GM19240 (cell line): ENCODE measurements at regions not wholly inside any gene's neighbourhood (a gene's known extent, or its start where the extent isn't known, plus 50 kb on each side); places are given as distances from the start of the nearest gene placed in this dataset.
"Not testable (repeated sequence)": the region's sequence is repeated elsewhere in the genome, so short reads cannot be mapped to it uniquely, and the experiment has no call there.

ENCODE experiments used
- DNase-seq: peaks from one replicate; pipeline ENCODE4 v3.0.0; 2011; ENCODE audit warnings: low spot score; ENCODE audit not compliant: insufficient read length

DNA sequence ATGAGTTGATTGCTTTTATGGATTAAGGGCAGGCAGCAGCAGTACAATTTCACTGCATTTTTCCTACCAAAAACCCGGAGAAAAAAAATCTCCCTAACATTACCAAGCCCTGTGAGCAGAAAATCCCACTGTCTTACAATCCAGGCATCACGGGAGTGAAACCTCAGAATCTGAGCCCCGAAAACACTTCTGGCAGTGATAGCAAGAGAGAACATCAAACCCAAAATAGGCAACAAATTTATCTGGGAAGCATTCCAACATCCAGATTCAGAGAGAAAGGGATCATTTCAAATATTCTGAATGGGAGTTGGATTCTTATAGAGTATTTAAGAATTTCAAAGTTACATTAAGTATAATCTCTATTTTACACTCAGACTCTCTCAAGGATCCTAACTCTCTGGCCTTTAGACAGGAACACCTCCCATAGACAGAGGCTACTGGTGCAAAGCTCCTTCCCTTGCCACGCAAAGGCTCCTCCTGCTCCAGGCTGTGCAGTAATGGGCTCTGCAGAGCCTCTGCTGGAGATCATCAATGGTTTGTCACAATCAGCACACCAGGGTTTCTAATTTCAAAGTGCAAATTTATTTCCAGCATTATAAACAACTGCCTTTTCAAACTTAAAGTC, 256.9 kb downstream of the PARM1 start:
- DNase-seq: no peak

DNA sequence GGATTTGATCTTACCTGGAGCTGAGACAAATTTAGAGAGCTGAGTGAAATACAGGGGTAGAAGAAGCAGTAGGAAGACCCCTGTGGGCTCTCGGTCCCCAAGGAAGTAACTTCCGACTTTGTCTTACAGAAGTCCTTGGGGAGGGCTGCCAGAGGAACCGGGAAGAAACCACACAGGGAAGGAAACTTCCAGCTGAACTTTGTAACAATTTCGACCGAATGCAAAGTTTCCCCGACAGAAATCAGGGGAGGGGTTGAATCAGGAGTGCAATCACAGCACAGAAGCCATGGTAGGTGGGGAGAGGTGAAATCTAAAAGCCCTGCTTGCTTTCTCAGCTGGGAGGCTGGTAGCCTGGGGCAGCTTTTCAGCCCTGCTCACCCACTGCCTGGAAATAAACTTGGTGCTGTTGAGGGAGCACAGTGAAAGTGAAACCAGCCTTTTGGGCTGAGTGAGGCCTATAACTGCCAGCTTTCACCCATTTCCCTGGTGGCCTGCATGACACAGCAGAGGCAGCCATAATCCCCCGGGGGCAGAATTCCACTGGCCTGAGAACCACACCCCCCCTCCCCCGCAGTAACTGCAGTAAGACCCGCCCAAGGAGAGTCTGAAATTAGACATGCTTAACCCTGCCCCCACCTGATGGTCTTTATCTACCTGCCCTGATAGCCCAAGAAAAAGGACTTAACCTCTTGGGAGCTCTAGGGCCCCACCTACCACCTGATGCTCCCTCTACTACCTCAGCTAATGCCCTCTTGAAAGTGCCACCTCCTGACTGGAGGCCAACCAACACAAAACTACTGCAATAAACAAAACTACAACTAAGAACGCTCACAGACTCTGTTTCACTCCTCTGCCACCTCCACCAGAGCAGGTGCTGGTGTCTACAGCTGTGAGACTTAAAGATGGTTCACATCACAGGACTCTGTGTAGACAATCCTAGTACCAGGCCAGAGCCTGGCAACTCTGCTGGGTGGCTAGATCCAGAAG, 248.2 kb downstream of the PARM1 start:
- no peak for DNase-seq

DNA sequence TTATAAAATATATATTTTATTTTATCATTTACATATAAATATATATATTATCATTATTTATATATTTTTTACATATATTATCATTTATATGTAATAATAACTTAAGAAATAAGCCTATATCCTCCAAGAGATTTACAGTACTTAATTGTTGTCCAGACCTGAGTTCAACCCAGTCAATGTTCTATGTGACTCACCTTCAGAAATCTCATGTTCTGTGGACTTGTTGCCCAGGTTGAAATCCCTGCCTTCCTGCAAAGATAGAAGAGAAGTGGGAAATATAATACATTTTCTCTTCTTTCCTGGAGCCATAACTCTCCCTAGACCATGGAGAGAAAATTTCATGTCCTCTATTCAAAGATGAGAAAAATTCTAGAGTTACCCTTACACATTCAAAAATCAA, 247.3 kb downstream of the PARM1 start:
- DNase-seq: no peak

DNA sequence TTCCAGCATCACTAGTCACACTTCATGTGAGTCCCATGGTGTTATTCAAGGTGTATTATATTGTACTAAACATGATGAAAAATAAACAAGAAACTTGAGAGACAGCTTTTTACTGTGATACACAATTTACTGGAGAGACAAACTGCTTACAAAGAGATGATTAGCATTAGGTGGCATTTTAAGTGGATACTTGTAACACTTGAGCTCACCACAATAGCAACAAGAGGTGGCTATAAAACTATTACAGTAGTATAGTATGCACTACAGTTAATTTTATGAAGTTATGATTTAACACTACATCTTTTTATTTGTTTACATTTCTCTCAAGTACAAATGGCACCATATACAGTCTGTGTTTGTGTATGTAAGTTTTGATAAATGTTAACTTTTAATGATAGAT, 246.6 kb downstream of the PARM1 start:
- no peak for DNase-seq

DNA sequence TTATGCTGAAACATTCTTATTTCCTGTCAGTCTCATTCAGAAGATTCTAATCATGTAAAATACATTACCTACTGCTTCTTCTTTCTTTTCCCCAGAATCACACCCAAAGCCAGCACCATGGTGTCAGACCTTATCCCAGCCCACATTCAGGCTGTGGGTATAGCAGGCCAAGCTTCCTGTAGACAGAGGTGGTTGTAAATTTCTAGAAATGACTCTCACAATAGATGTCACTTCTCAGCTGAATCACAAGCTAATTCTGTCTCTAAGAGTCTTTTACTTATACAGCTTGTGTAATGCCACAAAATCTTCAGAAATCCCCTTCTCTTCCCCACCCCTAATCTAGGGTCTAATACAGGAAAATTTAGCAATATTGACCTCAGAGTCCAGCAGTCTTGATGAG, 239.6 kb downstream of the PARM1 start:
- no peak for DNase-seq

DNA sequence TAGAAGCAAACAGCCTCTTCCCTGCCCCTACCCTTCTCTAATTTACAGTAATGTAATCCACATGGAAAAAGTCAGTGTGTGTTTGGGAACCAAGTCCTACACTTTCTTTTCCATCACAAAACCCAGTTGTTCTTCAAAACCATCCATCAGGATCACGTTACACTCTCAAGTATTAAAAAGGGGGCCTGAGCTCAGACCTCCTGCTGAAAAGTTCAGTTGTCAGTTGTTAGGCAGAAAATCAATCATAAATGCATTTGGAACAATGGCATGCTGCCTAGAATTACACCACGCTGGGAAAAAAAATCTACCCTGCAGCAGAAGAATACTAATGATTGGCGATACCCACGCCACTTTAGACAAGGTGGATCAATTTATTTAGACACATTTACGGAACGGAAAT, 236.5 kb downstream of the PARM1 start:
- no peak for DNase-seq

DNA sequence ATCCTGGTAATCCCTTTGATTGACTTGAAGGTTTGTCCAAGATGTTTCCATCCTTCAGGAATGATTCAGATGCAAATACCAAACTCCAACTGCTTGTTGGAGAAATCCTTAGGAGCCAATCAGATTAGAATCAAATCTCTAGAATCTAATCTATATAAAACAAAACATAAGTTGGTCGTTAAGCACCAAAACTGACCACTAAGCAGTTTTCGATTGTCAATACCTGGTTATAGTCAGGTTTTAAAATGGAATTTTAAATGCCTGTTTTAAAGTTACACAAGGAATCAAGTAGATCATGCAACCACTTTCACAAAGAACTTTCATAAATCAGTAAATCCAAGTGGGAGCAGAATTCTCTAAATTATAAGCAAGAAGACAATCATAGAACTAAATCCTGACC, 236.1 kb downstream of the PARM1 start:
- no peak for DNase-seq

DNA sequence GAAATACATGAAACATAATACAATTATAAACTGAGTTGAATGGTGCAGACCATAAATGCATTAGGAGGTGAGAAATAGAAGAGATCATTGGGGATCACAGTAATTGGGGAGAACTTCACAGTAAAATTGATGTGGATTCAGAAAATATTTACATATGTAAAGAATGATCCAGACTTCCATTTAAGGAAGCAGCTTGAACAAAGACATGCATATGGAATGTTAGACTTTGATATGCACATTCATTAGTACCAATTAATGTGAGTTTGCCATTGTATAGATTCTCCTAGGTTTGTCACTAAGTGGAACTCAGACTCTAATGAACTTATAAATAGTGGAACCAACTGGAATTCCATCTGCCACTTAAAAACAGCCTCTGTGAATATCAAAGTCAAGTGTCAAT, 235.6 kb downstream of the PARM1 start:
- no peak for DNase-seq

DNA sequence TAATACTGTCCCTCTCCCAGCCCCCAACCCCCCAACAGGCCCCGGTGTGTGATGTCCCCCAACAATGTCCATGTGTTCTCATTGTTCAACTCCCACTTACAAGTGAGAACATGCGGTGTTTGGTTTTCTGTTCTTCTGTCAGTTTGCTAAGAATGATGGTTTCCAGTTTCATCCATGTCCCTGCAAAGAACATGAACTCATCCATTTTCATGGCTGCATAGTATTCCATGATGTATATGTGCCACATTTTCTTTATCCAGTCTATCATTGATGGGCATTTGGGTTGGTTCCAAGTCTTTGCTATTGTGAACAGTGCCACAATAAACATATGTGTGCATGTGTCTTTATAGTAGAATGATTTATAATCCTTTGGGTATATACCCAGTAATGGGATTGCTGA, 232.2 kb downstream of the PARM1 start:
- DNase-seq: not testable (repeated sequence)

DNA sequence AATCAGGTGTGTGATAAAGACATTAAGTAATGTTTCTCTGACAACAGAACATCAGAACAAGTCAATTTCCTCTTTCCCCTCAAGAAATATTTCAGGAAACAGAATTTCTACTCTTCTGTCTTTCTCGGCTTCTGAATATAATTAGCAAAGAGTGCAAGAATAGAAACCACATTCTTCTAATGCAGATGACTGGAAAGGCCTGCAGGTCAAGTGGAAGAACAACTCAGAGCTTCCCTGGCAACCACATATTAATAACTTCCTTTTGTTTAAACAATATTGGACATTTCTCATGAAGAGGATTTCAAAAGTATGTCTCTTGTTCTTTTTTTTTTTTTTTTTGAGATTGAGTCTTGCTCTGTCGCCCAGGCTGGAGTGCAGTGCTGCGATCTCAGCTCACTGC, 225.5 kb downstream of the PARM1 start:
- no peak for DNase-seq

DNA sequence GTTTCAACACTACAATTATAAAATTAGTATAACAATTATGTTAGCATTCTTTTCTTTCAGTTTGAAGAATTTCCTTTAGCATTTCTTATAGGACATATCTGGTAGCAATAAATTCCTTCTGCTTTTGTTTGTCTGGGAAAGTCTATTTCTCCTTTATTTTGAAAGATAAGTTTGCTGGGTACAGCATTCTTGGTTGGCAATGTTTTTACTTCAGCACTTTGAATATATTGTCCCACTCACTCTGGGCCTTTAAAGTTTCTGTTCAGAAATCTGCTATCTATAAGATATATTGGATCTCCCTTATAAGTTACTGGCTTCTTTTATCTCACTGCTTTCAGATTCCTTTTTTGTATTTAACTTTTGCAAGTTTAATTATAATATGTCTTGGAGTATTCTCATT, 222.1 kb downstream of the PARM1 start:
- DNase-seq: no peak

DNA sequence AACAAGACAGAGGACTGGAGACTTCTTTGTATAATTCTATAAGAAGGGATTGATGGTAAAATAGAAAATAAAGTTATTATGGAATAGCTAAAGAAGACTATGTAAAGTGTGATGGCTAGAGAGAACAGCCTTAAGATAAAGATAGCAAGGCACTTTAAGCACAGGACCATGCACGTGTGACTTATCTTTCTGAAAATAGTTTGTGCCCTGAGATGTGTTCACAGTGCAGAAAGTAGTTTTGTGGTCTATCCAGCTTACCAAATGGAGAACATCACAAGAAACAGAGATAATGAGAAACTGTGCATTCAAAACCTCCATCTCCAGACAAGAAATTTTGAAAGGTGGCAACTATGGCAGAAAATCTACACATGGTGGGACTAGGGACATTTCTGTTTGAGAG, 213.3 kb downstream of the PARM1 start:
- no peak for DNase-seq

DNA sequence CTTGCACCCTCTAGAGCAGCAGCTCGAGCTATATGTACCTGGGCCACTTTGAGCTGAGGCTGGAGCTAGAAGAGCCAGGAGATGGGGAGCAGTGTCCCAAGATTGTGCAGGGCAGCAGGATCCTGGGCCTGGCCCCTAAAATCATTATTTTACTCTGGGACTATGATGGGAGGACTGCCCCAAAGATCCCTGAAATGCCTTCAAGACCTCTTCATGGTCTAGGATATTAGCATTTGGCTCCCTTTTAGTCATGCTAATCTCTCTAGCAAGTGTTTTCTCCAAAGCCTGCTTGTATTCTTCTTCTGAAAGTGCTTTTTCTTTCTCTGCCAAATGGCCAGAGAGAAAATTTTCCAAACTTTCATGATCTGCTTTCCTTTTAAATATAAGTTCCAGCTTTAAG, 211.6 kb downstream of the PARM1 start:
- no peak for DNase-seq

DNA sequence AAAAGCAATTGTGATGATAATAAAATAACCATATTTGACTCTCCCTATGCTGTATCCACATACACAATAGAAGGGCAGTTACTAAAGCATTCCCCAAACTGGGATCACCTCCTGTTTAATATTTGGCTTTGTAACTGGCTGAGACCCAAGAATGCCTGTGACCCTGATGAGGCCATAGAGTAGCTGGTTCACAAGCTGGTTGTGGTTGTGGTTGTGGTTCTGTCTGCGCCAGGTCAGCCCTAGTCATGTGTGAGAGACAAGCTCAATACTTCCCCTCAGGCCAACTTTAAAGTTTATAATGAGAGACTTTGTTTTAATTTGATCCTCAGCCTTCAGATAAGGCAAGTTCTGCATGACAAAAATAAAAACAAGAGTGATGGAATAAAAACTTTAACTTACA, 209.9 kb downstream of the PARM1 start:
- no peak for DNase-seq

DNA sequence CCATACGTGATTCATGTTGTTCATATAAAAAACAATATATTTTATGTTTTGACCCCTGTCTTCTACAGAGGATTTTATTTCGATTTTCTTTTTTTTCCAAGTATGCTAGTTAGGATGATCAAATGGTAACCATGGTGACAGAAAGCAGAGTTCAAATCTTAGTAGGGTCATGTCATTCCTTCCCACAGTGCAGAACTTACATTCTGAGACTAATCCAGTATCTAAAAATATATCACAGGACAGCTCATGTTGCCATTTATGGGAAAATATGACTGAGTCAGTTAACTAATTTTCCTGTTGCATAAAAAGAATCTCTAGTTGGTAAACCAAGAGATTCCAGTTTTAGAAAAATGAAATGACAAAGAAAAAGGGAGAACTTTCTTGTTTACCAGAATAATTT, 209.5 kb downstream of the PARM1 start:
- no peak for DNase-seq

DNA sequence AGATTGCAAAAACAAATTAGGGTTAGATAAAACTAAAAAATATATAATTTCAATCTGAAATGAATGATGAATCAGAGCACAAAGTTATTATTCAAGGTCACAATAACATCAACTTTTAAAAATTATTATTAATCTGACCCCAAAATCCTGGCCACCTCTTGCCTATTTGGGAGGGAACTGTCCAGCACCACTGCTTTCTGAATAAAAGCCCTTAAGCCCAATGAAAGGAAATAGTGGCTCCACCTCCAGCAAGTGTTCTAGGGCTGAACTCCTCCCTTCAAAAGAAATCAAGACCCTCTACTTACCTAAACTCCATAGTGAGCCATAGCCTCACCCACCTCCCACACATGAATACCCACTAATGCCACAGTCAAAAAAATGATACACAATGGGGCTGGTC, 208.2 kb downstream of the PARM1 start:
- DNase-seq: no peak

DNA sequence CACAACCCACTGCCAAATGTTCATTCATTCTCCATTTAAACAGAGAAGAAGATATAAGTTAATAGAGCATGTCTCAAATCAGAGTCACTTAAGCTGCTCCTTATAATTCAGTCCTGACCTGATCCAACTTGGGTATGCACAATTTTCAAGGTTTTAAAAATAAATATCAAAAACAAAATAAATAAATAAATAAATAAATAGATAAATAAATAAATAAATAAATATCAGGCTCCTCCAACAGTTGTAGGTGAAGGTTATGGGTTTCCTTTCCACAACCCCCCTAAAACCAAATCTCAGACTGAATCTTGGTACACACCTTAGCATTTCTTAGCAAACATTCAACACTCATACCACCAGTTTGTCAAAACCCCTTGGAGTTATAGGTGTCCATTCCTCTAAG, 204.4 kb downstream of the PARM1 start:
- no peak for DNase-seq

DNA sequence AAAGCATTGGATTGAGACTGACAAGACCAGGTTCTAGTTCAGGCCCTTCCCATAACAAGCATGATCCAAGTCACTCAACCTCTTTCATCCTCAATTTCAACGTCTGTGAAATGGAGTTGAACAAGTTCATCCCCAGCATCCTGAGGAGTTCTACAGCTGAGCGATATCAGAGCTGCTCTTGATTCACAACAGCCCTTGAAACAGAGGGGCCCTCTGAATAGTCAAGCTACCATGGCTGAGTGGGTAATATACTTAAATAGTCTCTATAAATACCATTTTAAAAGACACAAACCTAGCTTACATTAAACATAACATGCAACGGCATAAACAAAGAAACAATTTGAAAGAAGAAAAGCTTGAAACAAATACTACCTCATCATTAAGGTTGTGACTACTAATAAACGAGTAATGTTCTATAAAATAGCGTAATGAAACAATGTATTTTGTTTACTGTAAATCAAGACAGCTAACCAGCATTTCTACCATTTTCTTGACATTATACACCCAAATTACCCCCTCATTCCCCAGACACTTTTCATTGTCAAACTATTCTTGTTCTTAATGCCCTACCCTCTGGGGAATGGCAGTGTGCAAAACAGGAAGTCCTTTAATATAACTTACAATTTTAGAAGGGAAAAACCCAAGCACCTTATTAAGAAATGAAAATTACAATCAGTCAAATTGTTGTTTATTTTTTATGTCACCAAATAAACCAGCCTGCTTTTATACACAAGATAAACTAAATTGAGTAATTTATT, 202.3 kb downstream of the PARM1 start:
- peak; percentile 10 for DNase-seq

DNA sequence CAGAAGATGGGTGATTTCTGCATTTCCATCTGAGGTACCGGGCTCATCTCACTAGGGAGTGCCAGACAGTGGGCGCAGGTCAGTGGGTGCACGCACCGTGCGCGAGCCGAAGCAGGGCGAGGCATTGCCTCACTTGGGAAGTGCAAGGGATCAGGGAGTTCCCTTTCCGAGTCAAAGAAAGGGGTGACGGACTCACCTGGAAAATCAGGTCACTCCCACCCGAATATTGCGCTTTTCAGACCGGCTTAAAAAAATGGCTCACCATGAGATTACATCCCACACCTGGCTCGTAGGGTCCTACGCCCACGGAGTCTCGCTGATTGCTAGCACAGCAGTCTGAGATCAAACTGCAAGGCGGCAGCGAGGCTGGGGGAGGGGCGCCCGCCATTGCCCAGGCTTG, 194.0 kb downstream of the PARM1 start:
- DNase-seq: not testable (repeated sequence)

DNA sequence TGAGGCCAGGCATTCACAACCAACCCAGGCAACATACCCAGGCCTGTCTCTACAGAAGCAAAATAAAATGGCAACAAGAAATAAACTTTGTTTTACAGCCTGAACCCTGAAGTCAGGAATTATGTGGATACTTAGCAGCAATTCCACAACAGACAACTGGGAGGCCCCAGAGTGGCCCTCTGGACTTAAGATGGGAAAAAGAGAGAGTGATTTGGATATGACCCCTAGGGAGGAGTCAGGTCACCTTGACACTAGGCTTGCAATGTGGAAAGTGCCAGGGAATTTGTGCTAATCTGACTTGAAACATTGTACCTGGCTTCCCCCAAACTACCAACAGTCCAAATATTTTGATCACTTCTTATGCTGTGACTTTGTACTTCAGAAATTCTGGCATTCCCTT, 193.1 kb downstream of the PARM1 start:
- no peak for DNase-seq

DNA sequence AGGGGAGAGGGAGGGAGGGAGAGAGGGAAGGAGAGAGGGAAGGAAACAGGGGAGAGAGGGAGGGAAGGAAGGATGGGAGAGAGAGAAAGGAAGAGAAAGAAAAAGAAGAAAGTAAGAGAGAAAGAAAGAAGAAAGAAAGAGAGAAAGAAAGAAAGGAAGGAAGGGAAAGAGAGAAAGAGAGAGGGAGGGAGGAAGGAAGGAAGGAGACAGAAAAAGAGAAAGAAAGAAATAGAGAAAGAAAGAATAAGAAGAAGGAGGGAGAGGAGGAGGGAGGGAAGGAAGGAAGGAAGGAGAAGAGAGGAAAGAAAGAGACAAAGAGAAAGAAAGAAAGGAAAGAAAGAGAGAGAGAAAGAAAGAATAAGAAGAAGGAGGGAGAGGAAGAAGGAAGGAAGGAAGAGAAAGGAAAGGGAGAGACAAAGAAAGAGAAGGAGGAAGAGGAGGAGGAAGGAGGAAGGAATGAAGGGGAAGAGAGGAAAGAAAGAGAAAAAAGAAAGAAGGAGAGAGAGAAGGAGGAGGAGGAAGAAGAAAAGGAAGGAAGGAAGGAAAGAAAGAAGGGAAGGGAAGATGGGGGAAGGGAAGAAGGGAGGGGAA, 189.6 kb downstream of the PARM1 start:
- no peak for DNase-seq

DNA sequence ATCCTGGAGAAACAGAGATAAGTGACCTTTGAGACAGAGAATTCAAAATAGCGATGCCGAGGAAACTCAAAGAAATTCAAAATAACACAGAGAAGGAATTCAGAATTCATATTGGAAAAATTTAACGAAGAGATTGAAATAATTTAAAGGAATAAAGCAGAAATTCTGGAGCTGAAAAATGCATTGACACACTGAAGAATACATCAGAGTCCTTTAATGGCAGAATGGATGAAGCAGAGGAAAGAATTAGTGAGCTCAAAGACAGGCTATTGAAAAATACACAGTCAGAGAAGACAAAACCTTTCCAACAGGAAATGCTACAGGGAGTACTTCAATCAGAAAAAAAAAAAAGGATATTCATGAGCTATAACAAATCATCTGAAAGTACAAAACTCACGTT, 185.8 kb downstream of the PARM1 start:
- DNase-seq: no peak
